WTC11 (cell line): ENCODE measurements at regions not wholly inside any gene's neighbourhood (a gene's known extent, or its start where the extent isn't known, plus 50 kb on each side); places are given as distances from the start of the nearest gene placed in this dataset.

Experiments
- CTCF ChIP-seq: fragments of 200-600 bp; IDR thresholded peaks from 2 replicates; pipeline ENCODE4 v1.8.0; 2022; ENCODE audit warnings: antibody characterized with exemption
- FOXJ3 ChIP-seq: sonication (generic); formaldehyde crosslinking; IDR thresholded peaks from 2 replicates; pipeline ENCODE4 v1.9.0; 2021; ENCODE audit warnings: missing genetic modification reagents, mild to moderate bottlenecking, borderline replicate concordance
- IRF2 ChIP-seq: sonication (generic); formaldehyde crosslinking; IDR thresholded peaks from 2 replicates; pipeline ENCODE4 v1.8.0; 2022; ENCODE audit warnings: low read depth, missing genetic modification reagents, borderline replicate concordance
- NFYB ChIP-seq: sonication (generic); formaldehyde crosslinking; conservative IDR thresholded peaks from 2 replicates; pipeline ENCODE4 v1.8.0; 2022; ENCODE audit warnings: low read depth, missing genetic modification reagents
- PRDM15 ChIP-seq: sonication (generic); formaldehyde crosslinking; IDR thresholded peaks from 2 replicates; pipeline ENCODE4 v1.8.0; 2022; ENCODE audit warnings: missing genetic modification reagents
- TEAD4 ChIP-seq: sonication (generic); formaldehyde crosslinking; IDR thresholded peaks from 2 replicates; pipeline ENCODE4 v1.8.0; 2022; ENCODE audit warnings: mild to moderate bottlenecking, missing genetic modification reagents
- USF2 ChIP-seq: sonication (generic); formaldehyde crosslinking; IDR thresholded peaks from 2 replicates; pipeline ENCODE4 v1.8.1; 2023; ENCODE audit warnings: mild to moderate bottlenecking, missing genetic modification reagents, moderate library complexity

DNA sequence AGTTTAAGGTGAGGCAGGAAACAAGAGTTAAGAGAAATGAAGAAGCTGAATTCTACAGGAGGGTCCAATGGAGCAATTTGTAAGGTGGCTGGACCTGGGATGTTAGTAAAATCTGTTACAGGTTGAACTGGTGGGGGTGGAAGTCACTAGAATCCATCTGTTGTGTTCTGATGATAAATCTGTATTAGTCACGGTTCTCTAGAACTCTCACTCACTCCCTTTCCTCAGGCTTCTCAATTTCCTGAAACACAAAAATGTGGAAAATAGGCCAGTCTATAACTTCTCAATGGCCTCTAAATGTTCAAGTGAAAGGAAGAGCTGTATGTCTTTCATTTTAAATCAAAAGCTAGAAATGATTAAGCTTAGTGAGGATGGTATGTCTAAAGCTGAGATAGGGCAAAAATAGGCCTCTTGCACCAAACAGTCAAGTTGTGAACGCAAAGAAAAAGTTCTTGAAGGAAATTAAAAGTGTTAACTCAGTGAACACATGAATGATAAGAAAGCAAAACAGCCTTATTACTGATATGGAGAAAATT is 180.2 kb upstream of the CBLB start:
- TF ChIP-seq FOXJ3 (no peak), NFYB (no peak), USF2 (CRISPR knock-in tag) (no peak), PRDM15 (CRISPR knock-in tag) (no peak), TEAD4 (CRISPR knock-in tag) (no peak), CTCF (no peak), IRF2 (CRISPR knock-in tag) (no peak)
